ENCODE measurements at regions not wholly inside any gene's neighbourhood (a gene's known extent, or its start where the extent isn't known, plus 50 kb on each side); places are given as distances from the start of the nearest gene placed in this dataset.

- H3K27ac Mint-ChIP-seq (ENCODE audit: unreplicated experiment), result no peak overlapping the region
- no peak overlapping the region for H3K4me3 Mint-ChIP-seq (ENCODE audit: unreplicated experiment)
- DNase-seq (ENCODE audit: low spot score), result no peak
- H3K27me3 Mint-ChIP-seq (ENCODE audit: low read depth), result no peaks in the 10 kb centered on the region
- peaks cover 27% of the 10 kb centered on the region for H3K9me3 Mint-ChIP-seq (ENCODE audit: low read depth)
- H3K36me3 Mint-ChIP-seq (ENCODE audit: low read depth), result no peaks in the 10 kb centered on the region
- no peak for TF ChIP-seq CTCF (IDR thresholded peaks at IDR 0.05)
- no peaks in the 10 kb centered on the region for H3K4me1 Mint-ChIP-seq (ENCODE audit: low read depth)
Measured at GRCh38 chr16:35747658-35748455, 2288.4 kb downstream of the TP53TG3F start.

- no peaks in the 10 kb centered on the region for H3K36me3 Mint-ChIP-seq (ENCODE audit: low read depth)
- H3K4me1 Mint-ChIP-seq (ENCODE audit: low read depth), result no peaks in the 10 kb centered on the region
- peaks cover 22% of the 10 kb centered on the region for H3K9me3 Mint-ChIP-seq (ENCODE audit: low read depth)
- no peak overlapping the region for H3K27ac Mint-ChIP-seq (ENCODE audit: unreplicated experiment)
- no peak for TF ChIP-seq CTCF (IDR thresholded peaks at IDR 0.05)
- no peak for DNase-seq (ENCODE audit: low spot score)
- no peak overlapping the region for H3K4me3 Mint-ChIP-seq (ENCODE audit: unreplicated experiment)
- H3K27me3 Mint-ChIP-seq (ENCODE audit: low read depth), result no peaks in the 10 kb centered on the region
Measured at GRCh38 chr16:35748621-35749252, 2289.3 kb downstream of the TP53TG3F start.

GRCh38 chr16:35749253-35750141 is 2290.1 kb downstream of the TP53TG3F start:
- peaks cover 16% of the 10 kb centered on the region for H3K9me3 Mint-ChIP-seq (ENCODE audit: low read depth)
- H3K4me1 Mint-ChIP-seq (ENCODE audit: low read depth), result no peaks in the 10 kb centered on the region
- DNase-seq (ENCODE audit: low spot score), result peak; percentile 84
- no peak overlapping the region for H3K4me3 Mint-ChIP-seq (ENCODE audit: unreplicated experiment)
- TF ChIP-seq CTCF (IDR thresholded peaks at IDR 0.05), result no peak
- H3K36me3 Mint-ChIP-seq (ENCODE audit: low read depth), result no peaks in the 10 kb centered on the region
- H3K27me3 Mint-ChIP-seq (ENCODE audit: low read depth), result no peaks in the 10 kb centered on the region
- no peak overlapping the region for H3K27ac Mint-ChIP-seq (ENCODE audit: unreplicated experiment)

- H3K4me1 Mint-ChIP-seq (ENCODE audit: low read depth), result no peaks in the 10 kb centered on the region
- H3K36me3 Mint-ChIP-seq (ENCODE audit: low read depth), result no peaks in the 10 kb centered on the region
- H3K9me3 Mint-ChIP-seq (ENCODE audit: low read depth), result peaks cover 16% of the 10 kb centered on the region
- no peak for TF ChIP-seq CTCF (IDR thresholded peaks at IDR 0.05)
- no peaks in the 10 kb centered on the region for H3K27me3 Mint-ChIP-seq (ENCODE audit: low read depth)
- no peak overlapping the region for H3K4me3 Mint-ChIP-seq (ENCODE audit: unreplicated experiment)
- H3K27ac Mint-ChIP-seq (ENCODE audit: unreplicated experiment), result no peak overlapping the region
- no peak for DNase-seq (ENCODE audit: low spot score)
Measured at GRCh38 chr16:35750157-35750689, 2290.8 kb downstream of the TP53TG3F start.

- H3K27ac Mint-ChIP-seq (ENCODE audit: unreplicated experiment), result no peak overlapping the region
- DNase-seq (ENCODE audit: low spot score), result no peak
- no peaks in the 10 kb centered on the region for H3K4me1 Mint-ChIP-seq (ENCODE audit: low read depth)
- no peaks in the 10 kb centered on the region for H3K36me3 Mint-ChIP-seq (ENCODE audit: low read depth)
- no peak overlapping the region for H3K4me3 Mint-ChIP-seq (ENCODE audit: unreplicated experiment)
- TF ChIP-seq CTCF (IDR thresholded peaks at IDR 0.05), result no peak
- H3K27me3 Mint-ChIP-seq (ENCODE audit: low read depth), result no peaks in the 10 kb centered on the region
- peaks cover 16% of the 10 kb centered on the region for H3K9me3 Mint-ChIP-seq (ENCODE audit: low read depth)
Measured at GRCh38 chr16:35750701-35751104, 2291.3 kb downstream of the TP53TG3F start.

Data from chondrocyte (in vitro differentiated cells).